Loucy (cell line): ENCODE measurements at regions not wholly inside any gene's neighbourhood (a gene's known extent, or its start where the extent isn't known, plus 50 kb on each side); places are given as distances from the start of the nearest gene placed in this dataset.
"Not testable (repeated sequence)": the region's sequence is repeated elsewhere in the genome, so short reads cannot be mapped to it uniquely, and the experiment has no call there.

Experiments
- H2AFZ ChIP-seq: fragments of 200-600 bp; sonication (generic); 2 replicates; pipeline ENCODE4 v1.6.0; 2016; ENCODE audit warnings: antibody characterized with exemption, mild to moderate bottlenecking, low read length, moderate library complexity
- H3F3A ChIP-seq: fragments of 200-600 bp; 2 replicates; pipeline ENCODE4 v1.6.0; 2016; ENCODE audit warnings: antibody characterized with exemption, low read depth, mild to moderate bottlenecking
- H3K27me3 ChIP-seq: fragments of 200-600 bp; sonication (generic); 2 replicates; pipeline ENCODE4 v1.6.1; 2014; ENCODE audit warnings: low read length, mild to moderate bottlenecking; ENCODE audit not compliant: insufficient read depth, poor library complexity, severe bottlenecking
- H3K36me3 ChIP-seq: fragments of 200-600 bp; sonication (generic); 2 replicates; pipeline ENCODE4 v1.6.1; 2016; ENCODE audit warnings: low read length; ENCODE audit not compliant: insufficient read depth
- H3K4me1 ChIP-seq: fragments of 200-600 bp; sonication (generic); 2 replicates; pipeline ENCODE4 v1.5.1; 2014; ENCODE audit warnings: low read length, mild to moderate bottlenecking; ENCODE audit not compliant: insufficient read depth, poor library complexity, severe bottlenecking
- H3K4me2 ChIP-seq: fragments of 200-600 bp; sonication (generic); 2 replicates; pipeline ENCODE4 v1.6.0; 2014; ENCODE audit warnings: antibody characterized with exemption, low read length, low read depth, mild to moderate bottlenecking; ENCODE audit not compliant: poor library complexity, severe bottlenecking
- H3K4me3 ChIP-seq: fragments of 200-600 bp; sonication (generic); 2 replicates; pipeline ENCODE4 v1.5.1; 2014; ENCODE audit warnings: low read length, mild to moderate bottlenecking, mixed read lengths; ENCODE audit not compliant: poor library complexity, severe bottlenecking
- H3K79me2 ChIP-seq: fragments of 200-600 bp; sonication (generic); 2 replicates; pipeline ENCODE4 v1.6.1; 2014; ENCODE audit warnings: low read length; ENCODE audit not compliant: insufficient read depth
- H3K9ac ChIP-seq: fragments of 200-600 bp; sonication (generic); 2 replicates; pipeline ENCODE4 v1.6.0; 2014; ENCODE audit warnings: mild to moderate bottlenecking, low read depth, low read length, moderate library complexity; ENCODE audit not compliant: poor library complexity, severe bottlenecking
- H3K9me2 ChIP-seq: fragments of 200-600 bp; sonication (generic); replicated peaks from 2 replicates; pipeline ENCODE4 v1.6.1; 2016; ENCODE audit warnings: low read depth, low read length, mixed read lengths
- H3K9me3 ChIP-seq: fragments of 200-600 bp; sonication (generic); 2 replicates; pipeline ENCODE4 v1.6.1; 2014; ENCODE audit warnings: mild to moderate bottlenecking, antibody characterized with exemption, low read length, low read depth; ENCODE audit not compliant: insufficient read depth
- H4K20me1 ChIP-seq: fragments of 200-600 bp; sonication (generic); 2 replicates; pipeline ENCODE4 v1.6.0; 2014; ENCODE audit warnings: antibody characterized with exemption, low read length, mild to moderate bottlenecking; ENCODE audit not compliant: insufficient read depth, poor library complexity, severe bottlenecking
- EZH2phosphoT487 ChIP-seq: fragments of 200-600 bp; IDR thresholded peaks from 2 replicates; pipeline ENCODE4 v1.6.1; 2018; ENCODE audit warnings: antibody characterized with exemption, mild to moderate bottlenecking, moderate library complexity, borderline replicate concordance
- TF ChIP-seq, protein P1 (sequence below): fragments of 200-600 bp; sonication (generic); conservative IDR thresholded peaks from 2 replicates; pipeline ENCODE4 v1.5.1; 2014; ENCODE audit warnings: mild to moderate bottlenecking, antibody characterized with exemption, low read length

DNA sequence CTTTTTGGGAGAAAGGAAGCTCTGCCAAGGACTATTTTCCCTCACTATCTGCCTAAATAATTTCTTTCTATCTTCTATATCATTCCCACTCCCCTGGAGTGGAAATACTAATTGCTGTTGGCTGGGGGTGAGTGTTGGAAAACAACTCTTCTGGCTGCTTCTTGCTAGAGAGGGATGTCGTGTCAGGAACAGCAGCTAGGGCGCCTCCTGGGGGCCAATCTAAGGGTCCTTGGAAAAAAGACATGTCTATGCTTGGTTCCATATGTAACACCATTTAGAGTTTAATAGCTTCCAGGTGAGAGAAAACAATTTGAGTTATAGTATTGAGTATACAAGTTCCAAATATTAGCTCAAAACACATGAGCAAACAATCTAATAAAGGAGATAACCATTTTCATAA is 111.3 kb downstream of the MAGEE1 start:
- no peak overlapping the region for H3K4me2 ChIP-seq
- no peaks in the 10 kb centered on the region for H3K79me2 ChIP-seq
- no peaks in the 10 kb centered on the region for H3K9me2 ChIP-seq
- TF ChIP-seq, protein P1, sequence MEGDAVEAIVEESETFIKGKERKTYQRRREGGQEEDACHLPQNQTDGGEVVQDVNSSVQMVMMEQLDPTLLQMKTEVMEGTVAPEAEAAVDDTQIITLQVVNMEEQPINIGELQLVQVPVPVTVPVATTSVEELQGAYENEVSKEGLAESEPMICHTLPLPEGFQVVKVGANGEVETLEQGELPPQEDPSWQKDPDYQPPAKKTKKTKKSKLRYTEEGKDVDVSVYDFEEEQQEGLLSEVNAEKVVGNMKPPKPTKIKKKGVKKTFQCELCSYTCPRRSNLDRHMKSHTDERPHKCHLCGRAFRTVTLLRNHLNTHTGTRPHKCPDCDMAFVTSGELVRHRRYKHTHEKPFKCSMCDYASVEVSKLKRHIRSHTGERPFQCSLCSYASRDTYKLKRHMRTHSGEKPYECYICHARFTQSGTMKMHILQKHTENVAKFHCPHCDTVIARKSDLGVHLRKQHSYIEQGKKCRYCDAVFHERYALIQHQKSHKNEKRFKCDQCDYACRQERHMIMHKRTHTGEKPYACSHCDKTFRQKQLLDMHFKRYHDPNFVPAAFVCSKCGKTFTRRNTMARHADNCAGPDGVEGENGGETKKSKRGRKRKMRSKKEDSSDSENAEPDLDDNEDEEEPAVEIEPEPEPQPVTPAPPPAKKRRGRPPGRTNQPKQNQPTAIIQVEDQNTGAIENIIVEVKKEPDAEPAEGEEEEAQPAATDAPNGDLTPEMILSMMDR, result no peak
- no peak for TF ChIP-seq EZH2phosphoT487
- no peaks in the 10 kb centered on the region for H3F3A ChIP-seq
- no peaks in the 10 kb centered on the region for H3K36me3 ChIP-seq
- no peak overlapping the region for H2AFZ ChIP-seq
- H3K9me3 ChIP-seq, result no peaks in the 10 kb centered on the region
- no peaks in the 10 kb centered on the region for H4K20me1 ChIP-seq
- H3K9ac ChIP-seq, result no peak overlapping the region
- no peaks in the 10 kb centered on the region for H3K27me3 ChIP-seq
- no peak overlapping the region for H3K4me3 ChIP-seq
- H3K4me1 ChIP-seq, result no peaks in the 10 kb centered on the region

DNA sequence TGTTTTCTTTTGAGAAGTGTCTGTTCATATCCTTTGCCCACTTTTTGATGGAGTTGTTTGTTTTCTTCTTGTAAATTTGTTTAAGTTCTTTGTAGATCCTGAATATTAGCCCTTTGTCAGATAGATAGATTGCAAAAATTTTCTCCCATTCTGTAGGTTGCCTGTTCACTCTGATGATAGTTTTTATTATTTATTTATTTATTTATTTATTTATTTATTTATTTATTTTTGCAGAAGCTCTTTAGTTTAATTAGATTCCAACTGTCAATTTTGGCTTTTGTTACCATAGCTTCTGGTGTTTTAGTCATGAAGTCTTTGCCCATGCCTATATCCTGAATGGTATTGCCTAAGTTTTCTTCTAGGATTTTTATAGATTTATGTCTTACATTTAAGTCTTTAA is 115.9 kb downstream of the MAGEE1 start:
- not testable (repeated sequence) for H2AFZ ChIP-seq, H3K9ac ChIP-seq, H3K4me2 ChIP-seq, H3K27me3 ChIP-seq, H3K9me3 ChIP-seq, H3K4me1 ChIP-seq, H3F3A ChIP-seq, H3K4me3 ChIP-seq, H3K79me2 ChIP-seq, H3K9me2 ChIP-seq, H3K36me3 ChIP-seq, H4K20me1 ChIP-seq

DNA sequence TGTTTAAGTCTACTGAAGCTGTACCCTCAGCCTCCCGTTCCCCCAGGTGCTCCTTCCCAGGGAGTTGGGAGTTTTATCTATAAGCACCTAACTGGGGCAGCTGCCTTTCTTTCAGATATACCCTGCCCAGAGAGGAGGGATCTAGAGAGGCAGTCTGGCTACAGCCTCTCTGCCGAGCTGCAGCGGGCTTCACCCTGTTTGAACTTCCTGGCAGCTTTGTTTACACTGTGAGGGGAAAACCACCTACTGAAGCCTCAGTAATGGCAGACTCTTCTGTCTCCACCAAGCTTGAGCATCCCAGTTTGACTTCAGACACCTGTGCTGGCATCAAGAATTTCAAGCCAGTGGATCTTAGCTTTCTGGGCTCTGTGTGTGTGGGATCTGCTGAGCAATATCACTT is 122.5 kb downstream of the MAGEE1 start:
- H2AFZ ChIP-seq, result no peak overlapping the region
- no peaks in the 10 kb centered on the region for H4K20me1 ChIP-seq
- no peaks in the 10 kb centered on the region for H3K27me3 ChIP-seq
- no peak overlapping the region for H3K4me2 ChIP-seq
- no peak overlapping the region for H3K9ac ChIP-seq
- H3K4me3 ChIP-seq, result no peak overlapping the region
- no peak for TF ChIP-seq EZH2phosphoT487
- TF ChIP-seq, protein P1, result no peak
- H3K36me3 ChIP-seq, result no peaks in the 10 kb centered on the region
- H3K9me2 ChIP-seq, result no peaks in the 10 kb centered on the region
- no peaks in the 10 kb centered on the region for H3F3A ChIP-seq
- H3K79me2 ChIP-seq, result no peaks in the 10 kb centered on the region
- no peaks in the 10 kb centered on the region for H3K4me1 ChIP-seq
- no peaks in the 10 kb centered on the region for H3K9me3 ChIP-seq

DNA sequence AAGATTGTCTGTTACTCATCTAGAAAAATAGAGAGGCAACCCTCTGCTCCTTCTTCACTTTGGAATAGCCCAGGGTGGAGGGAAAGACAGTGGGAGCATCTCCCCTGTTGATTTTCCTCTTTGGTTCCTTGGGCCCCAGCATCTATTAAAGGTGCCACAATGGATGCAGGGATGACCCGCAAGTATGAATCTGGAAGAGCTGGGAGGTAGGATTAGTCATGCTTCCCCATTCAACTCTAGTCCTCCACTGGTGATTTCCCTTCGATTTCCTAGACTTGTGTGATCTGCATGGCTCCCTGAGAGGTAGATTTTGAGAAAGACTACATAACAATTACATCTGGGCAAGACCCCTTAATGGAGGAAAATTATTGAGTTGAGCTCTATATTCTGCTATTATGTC is 127.8 kb downstream of the MAGEE1 start:
- no peaks in the 10 kb centered on the region for H3K27me3 ChIP-seq
- no peaks in the 10 kb centered on the region for H3F3A ChIP-seq
- H3K9ac ChIP-seq, result no peak overlapping the region
- no peak overlapping the region for H2AFZ ChIP-seq
- no peak overlapping the region for H3K4me3 ChIP-seq
- TF ChIP-seq, protein P1, result no peak
- TF ChIP-seq EZH2phosphoT487, result no peak
- no peaks in the 10 kb centered on the region for H3K9me3 ChIP-seq
- H3K36me3 ChIP-seq, result no peaks in the 10 kb centered on the region
- no peaks in the 10 kb centered on the region for H4K20me1 ChIP-seq
- H3K4me1 ChIP-seq, result no peaks in the 10 kb centered on the region
- no peak overlapping the region for H3K4me2 ChIP-seq
- no peaks in the 10 kb centered on the region for H3K79me2 ChIP-seq
- H3K9me2 ChIP-seq, result no peaks in the 10 kb centered on the region
